MM.1S (cell line): ENCODE measurements at regions not wholly inside any gene's neighbourhood (a gene's known extent, or its start where the extent isn't known, plus 50 kb on each side); places are given as distances from the start of the nearest gene placed in this dataset.

ENCODE experiments used
- DNase-seq: peaks from one replicate; pipeline ENCODE4 v3.0.0-alpha.2; 2015
- H2AFZ ChIP-seq: fragments of 300-600 bp; sonication (generic); 2 replicates; pipeline ENCODE4 v1.6.0; 2016; ENCODE audit warnings: antibody characterized with exemption, low read length
- H3F3A ChIP-seq: fragments of 300-600 bp; sonication (generic); 2 replicates; pipeline ENCODE4 v1.6.1; 2016; ENCODE audit warnings: mild to moderate bottlenecking, antibody characterized with exemption, low read length, moderate library complexity, mixed read lengths; ENCODE audit not compliant: insufficient read depth
- H3K27ac ChIP-seq: fragments of 300-600 bp; sonication (generic); 2 replicates; pipeline ENCODE4 v1.5.1; 2016; ENCODE audit warnings: mild to moderate bottlenecking, low read length
- H3K27me3 ChIP-seq: fragments of 300-600 bp; sonication (generic); replicated peaks from 2 replicates; pipeline ENCODE4 v1.6.0; 2016; ENCODE audit warnings: low read length; ENCODE audit not compliant: insufficient read depth
- H3K36me3 ChIP-seq: fragments of 300-600 bp; sonication (generic); replicated peaks from 2 replicates; pipeline ENCODE4 v1.6.1; 2016; ENCODE audit warnings: mild to moderate bottlenecking, low read length, mixed read lengths; ENCODE audit not compliant: insufficient read depth
- H3K4me1 ChIP-seq: fragments of 300-600 bp; sonication (generic); 2 replicates; pipeline ENCODE4 v1.6.1; 2016; ENCODE audit warnings: low read length, mixed read lengths
- H3K4me2 ChIP-seq: fragments of 300-600 bp; sonication (generic); 2 replicates; pipeline ENCODE4 v1.6.0; 2016; ENCODE audit warnings: low read depth, low read length
- H3K4me3 ChIP-seq: fragments of 300-600 bp; sonication (generic); 2 replicates; pipeline ENCODE4 v1.5.1; 2016; ENCODE audit warnings: low read length, mixed read lengths
- H3K79me2 ChIP-seq: fragments of 300-600 bp; sonication (generic); 2 replicates; pipeline ENCODE4 v1.6.1; 2016; ENCODE audit warnings: mixed run types, low read length, mixed read lengths
- H3K9ac ChIP-seq: fragments of 300-600 bp; sonication (generic); 2 replicates; pipeline ENCODE4 v1.6.1; 2016; ENCODE audit warnings: low read length, mixed read lengths
- H3K9me2 ChIP-seq: fragments of 300-600 bp; sonication (generic); replicated peaks from 2 replicates; pipeline ENCODE4 v1.6.1; 2016; ENCODE audit warnings: mild to moderate bottlenecking, low read length, mixed read lengths; ENCODE audit not compliant: insufficient read depth
- H3K9me3 ChIP-seq: fragments of 300-600 bp; sonication (generic); replicated peaks from 2 replicates; pipeline ENCODE4 v1.6.1; 2016; ENCODE audit warnings: mild to moderate bottlenecking, low read length, mixed read lengths; ENCODE audit not compliant: insufficient read depth
- H4K20me1 ChIP-seq: fragments of 300-600 bp; sonication (generic); 2 replicates; pipeline ENCODE4 v1.6.1; 2016; ENCODE audit warnings: mild to moderate bottlenecking, low read length, moderate library complexity, mixed read lengths; ENCODE audit not compliant: insufficient read depth
- CTCF ChIP-seq: fragments of 300-600 bp; sonication (generic); IDR thresholded peaks from 2 replicates; pipeline ENCODE4 v1.5.1; 2016; ENCODE audit warnings: antibody characterized with exemption, low read length, mixed read lengths
- EZH2 ChIP-seq: fragments of 300-600 bp; sonication (generic); optimal IDR thresholded peaks from 2 replicates; pipeline ENCODE3; 2017; ENCODE audit warnings: low read depth, mild to moderate bottlenecking, antibody characterized with exemption, low read length, mixed read lengths
- EZH2phosphoT487 ChIP-seq: fragments of 300-600 bp; sonication (generic); IDR thresholded peaks from 2 replicates; pipeline ENCODE4 v1.6.1; 2018; ENCODE audit warnings: antibody characterized with exemption, low read length

- Histone ChIP-seq H3K27ac (no peak overlapping the region), H3K4me1 (no peaks in the 10 kb centered on the region), H3K9ac (no peak overlapping the region), H3K4me2 (no peak overlapping the region), H3K79me2 (no peaks in the 10 kb centered on the region), H3K4me3 (no peak overlapping the region), H3K9me3 (no peaks in the 10 kb centered on the region), H3K27me3 (no peaks in the 10 kb centered on the region), H4K20me1 (no peaks in the 10 kb centered on the region), H2AFZ (no peak overlapping the region), H3K36me3 (no peaks in the 10 kb centered on the region), H3F3A (no peaks in the 10 kb centered on the region), H3K9me2 (no peaks in the 10 kb centered on the region)
- TF ChIP-seq EZH2phosphoT487 (no peak), CTCF (no peak), EZH2 (no peak)
- no peak for DNase-seq
Measured at GRCh38 chr9:23563517-23563916, 262.5 kb downstream of the ELAVL2 start.

DNA sequence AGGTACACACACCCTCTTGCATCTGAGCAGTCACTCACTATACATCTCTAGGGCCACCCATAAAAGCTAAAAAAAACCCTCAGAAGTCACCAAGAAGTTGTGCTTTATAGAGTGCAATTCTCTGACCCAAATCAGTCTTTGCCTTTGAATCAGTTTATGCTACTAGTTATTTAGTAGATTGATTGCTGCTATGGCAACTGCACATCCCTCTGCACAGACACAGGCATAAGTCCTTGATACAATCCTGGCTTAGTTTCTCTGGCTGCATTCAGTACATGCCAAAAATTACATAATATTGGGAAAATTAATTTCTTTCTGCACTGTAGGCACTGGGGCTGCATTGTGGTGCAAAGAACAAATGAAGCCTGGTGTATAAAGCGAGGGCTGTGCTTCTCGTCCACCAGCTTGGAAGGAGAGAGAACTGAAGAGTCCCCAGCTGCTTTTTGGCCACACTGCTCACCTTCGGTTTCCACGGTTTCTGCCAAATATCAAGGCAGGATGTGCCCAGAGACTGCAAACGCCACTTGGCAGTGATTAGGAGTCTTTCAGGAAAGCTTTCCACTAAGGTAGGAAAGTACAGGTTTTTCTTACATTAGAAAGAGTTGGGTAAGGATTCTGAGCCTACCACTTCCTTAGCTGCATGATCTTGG is 258.4 kb downstream of the ELAVL2 start:
- Histone ChIP-seq H2AFZ (no peak overlapping the region), H3K9me3 (no peaks in the 10 kb centered on the region), H3K79me2 (no peaks in the 10 kb centered on the region), H3K9me2 (no peaks in the 10 kb centered on the region), H3K9ac (no peak overlapping the region), H3K27me3 (no peaks in the 10 kb centered on the region), H3K27ac (no peak overlapping the region), H3K4me3 (no peak overlapping the region), H3F3A (no peaks in the 10 kb centered on the region), H3K4me2 (no peak overlapping the region), H3K4me1 (no peaks in the 10 kb centered on the region), H3K36me3 (no peaks in the 10 kb centered on the region), H4K20me1 (no peaks in the 10 kb centered on the region)
- no peak for TF ChIP-seq CTCF
- no peak for TF ChIP-seq EZH2phosphoT487
- TF ChIP-seq EZH2, result no peak
- no peak for DNase-seq

GRCh38 chr9:23571414-23572104 is 254.5 kb downstream of the ELAVL2 start:
- Histone ChIP-seq H3K79me2 (no peaks in the 10 kb centered on the region), H3K9ac (no peak overlapping the region), H3F3A (no peaks in the 10 kb centered on the region), H3K9me2 (no peaks in the 10 kb centered on the region), H4K20me1 (no peaks in the 10 kb centered on the region), H3K4me3 (no peak overlapping the region), H2AFZ (no peak overlapping the region), H3K4me1 (0 out of 2 replicates have a peak, but pooled peaks cover 2% of the 10 kb centered on the region), H3K27me3 (no peaks in the 10 kb centered on the region), H3K9me3 (no peaks in the 10 kb centered on the region), H3K36me3 (no peaks in the 10 kb centered on the region), H3K4me2 (no peak overlapping the region), H3K27ac (no peak overlapping the region)
- DNase-seq, result no peak
- no peak for TF ChIP-seq CTCF
- no peak for TF ChIP-seq EZH2
- no peak for TF ChIP-seq EZH2phosphoT487
